SU-DHL-6 (cell line): ENCODE measurements at regions not wholly inside any gene's neighbourhood (a gene's known extent, or its start where the extent isn't known, plus 50 kb on each side); places are given as distances from the start of the nearest gene placed in this dataset.

Experiments used
- EZH2phosphoT487 ChIP-seq: fragments of 200-600 bp; sonication (generic), shearing (Covaris generic); conservative IDR thresholded peaks from 2 replicates; pipeline ENCODE4 v1.6.1; 2018; ENCODE audit warnings: mild to moderate bottlenecking, antibody characterized with exemption, low read length, moderate library complexity, mixed read lengths
- TF ChIP-seq, protein P1 (sequence below): fragments of 200-600 bp; sonication (generic); IDR thresholded peaks from one replicate; pipeline ENCODE4 v1.5.1; 2017; ENCODE audit warnings: antibody characterized with exemption, mild to moderate bottlenecking, low read length, moderate library complexity; ENCODE audit not compliant: insufficient read depth, poor library complexity, severe bottlenecking

DNA sequence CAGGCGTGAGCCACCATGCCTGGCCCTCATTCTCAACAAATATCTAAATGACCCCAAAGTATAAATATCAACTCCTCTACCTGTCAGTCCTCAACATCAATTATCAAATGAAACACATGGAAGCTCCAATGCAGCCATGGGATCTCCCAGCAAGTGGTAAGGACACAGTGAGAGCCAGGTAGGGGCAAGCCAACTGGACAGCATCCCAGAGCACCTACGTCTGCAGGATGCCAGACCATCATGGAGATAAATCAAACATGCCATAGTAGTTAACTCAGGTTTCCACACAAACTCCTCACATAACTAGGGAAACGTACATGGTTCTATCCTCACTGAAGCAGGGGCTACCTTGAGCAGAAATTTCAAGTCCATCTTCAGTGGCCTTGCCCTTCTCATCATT, 159.9 kb upstream of the MED14 start:
- TF ChIP-seq, protein P1, sequence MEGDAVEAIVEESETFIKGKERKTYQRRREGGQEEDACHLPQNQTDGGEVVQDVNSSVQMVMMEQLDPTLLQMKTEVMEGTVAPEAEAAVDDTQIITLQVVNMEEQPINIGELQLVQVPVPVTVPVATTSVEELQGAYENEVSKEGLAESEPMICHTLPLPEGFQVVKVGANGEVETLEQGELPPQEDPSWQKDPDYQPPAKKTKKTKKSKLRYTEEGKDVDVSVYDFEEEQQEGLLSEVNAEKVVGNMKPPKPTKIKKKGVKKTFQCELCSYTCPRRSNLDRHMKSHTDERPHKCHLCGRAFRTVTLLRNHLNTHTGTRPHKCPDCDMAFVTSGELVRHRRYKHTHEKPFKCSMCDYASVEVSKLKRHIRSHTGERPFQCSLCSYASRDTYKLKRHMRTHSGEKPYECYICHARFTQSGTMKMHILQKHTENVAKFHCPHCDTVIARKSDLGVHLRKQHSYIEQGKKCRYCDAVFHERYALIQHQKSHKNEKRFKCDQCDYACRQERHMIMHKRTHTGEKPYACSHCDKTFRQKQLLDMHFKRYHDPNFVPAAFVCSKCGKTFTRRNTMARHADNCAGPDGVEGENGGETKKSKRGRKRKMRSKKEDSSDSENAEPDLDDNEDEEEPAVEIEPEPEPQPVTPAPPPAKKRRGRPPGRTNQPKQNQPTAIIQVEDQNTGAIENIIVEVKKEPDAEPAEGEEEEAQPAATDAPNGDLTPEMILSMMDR, result no peak
- no peak for TF ChIP-seq EZH2phosphoT487
